ENCODE measurements at regions not wholly inside any gene's neighbourhood (a gene's known extent, or its start where the extent isn't known, plus 50 kb on each side); places are given as distances from the start of the nearest gene placed in this dataset.

GRCh38 chr4:37540486-37540885, 145.7 kb downstream of the RELL1 start:
- TF ChIP-seq GLIS3 (CRISPR knock-in tag; IDR thresholded peaks at IDR 0.05) = no peak
- TF ChIP-seq POU6F1 (CRISPR knock-in tag; IDR thresholded peaks at IDR 0.05; ENCODE audit: borderline replicate concordance, low read depth) = no peak
- no peak for TF ChIP-seq TOX (CRISPR knock-in tag; IDR thresholded peaks at IDR 0.05; ENCODE audit: borderline replicate concordance)
- no peak for TF ChIP-seq PATZ1 (CRISPR knock-in tag; IDR thresholded peaks at IDR 0.05; ENCODE audit: borderline replicate concordance)
- no peak for TF ChIP-seq CSRNP3 (CRISPR knock-in tag; IDR thresholded peaks at IDR 0.05)
- TF ChIP-seq ARNTL (CRISPR knock-in tag; IDR thresholded peaks at IDR 0.05; ENCODE audit: borderline replicate concordance, low read depth) = no peak

Measured in SK-N-SH treated with all-trans-retinoic acid at 6 μM for 48 hours (cell line).